HepG2 (cell line): ENCODE measurements at regions not wholly inside any gene's neighbourhood (a gene's known extent, or its start where the extent isn't known, plus 50 kb on each side); places are given as distances from the start of the nearest gene placed in this dataset.

Experiments
- CC2D1A ChIP-seq: sonication (generic); formaldehyde crosslinking; IDR thresholded peaks from 2 replicates; pipeline ENCODE4 v1.8.1; 2023; ENCODE audit warnings: mild to moderate bottlenecking, missing genetic modification reagents
- FOXJ3 ChIP-seq: sonication (generic); formaldehyde crosslinking; IDR thresholded peaks from 2 replicates; pipeline ENCODE4 v1.4.0; 2020; ENCODE audit warnings: missing genetic modification reagents, mild to moderate bottlenecking, borderline replicate concordance
- FOXK1 ChIP-seq: sonication (generic); formaldehyde crosslinking; IDR thresholded peaks from 2 replicates; pipeline ENCODE4 v1.4.0; 2020; ENCODE audit warnings: low read depth, missing genetic modification reagents, borderline replicate concordance
- GATA4 ChIP-seq: sonication (generic); IDR thresholded peaks from 2 replicates; pipeline ENCODE4 v1.6.1; 2016; ENCODE audit warnings: antibody characterized with exemption, low read depth, borderline replicate concordance
- MXD4 ChIP-seq: IDR thresholded peaks from 2 replicates; pipeline ENCODE4 v1.6.1; 2016; ENCODE audit warnings: mild to moderate bottlenecking, missing biosample characterization, missing genetic modification reagents
- NFE2L2 ChIP-seq: fragments of 150-350 bp; IDR thresholded peaks from 2 replicates; pipeline ENCODE4 v1.6.1; 2014; ENCODE audit warnings: low read length
- PPARG ChIP-seq: conservative IDR thresholded peaks from 2 replicates; pipeline ENCODE4 v1.6.1; 2016; ENCODE audit warnings: missing biosample characterization, missing genetic modification reagents
- REST ChIP-seq, 2 experiments: IDR thresholded peaks; 2 replicates each; pipeline ENCODE4 v1.6.1; 2011 to 2012; ENCODE audit warnings: low read length in 2 of 2, borderline replicate concordance in 1 of 2, low read depth in 1 of 2, mild to moderate bottlenecking in 1 of 2, moderate library complexity in 1 of 2
- RXRB ChIP-seq: IDR thresholded peaks from 2 replicates; pipeline ENCODE4 v1.6.1; 2016; ENCODE audit warnings: borderline replicate concordance, missing genetic modification reagents, missing compliant biosample characterization
- SOX13 ChIP-seq, 3 experiments: fragments of 450-650 bp in 1 of 3; sonication (generic) in 1 of 3; formaldehyde crosslinking in 1 of 3; IDR thresholded peaks in 2 of 3; conservative IDR thresholded peaks in 1 of 3; 2 replicates each; pipeline versions ENCODE4 v1.5.0 to v1.6.1; 2016 to 2020; ENCODE audit warnings: antibody characterized with exemption in 1 of 3, mild to moderate bottlenecking in 1 of 3, missing compliant biosample characterization in 1 of 3, missing genetic modification reagents in 1 of 3, moderate library complexity in 1 of 3
- TBX3 ChIP-seq: fragments of 450-650 bp; IDR thresholded peaks from 2 replicates; pipeline ENCODE4 v1.6.1; 2017; ENCODE audit warnings: antibody characterized with exemption, mild to moderate bottlenecking, inconsistent platforms, borderline replicate concordance
- TEAD3 ChIP-seq: optimal IDR thresholded peaks from 2 replicates; pipeline ENCODE3; 2016; ENCODE audit warnings: borderline replicate concordance
- THAP8 ChIP-seq: sonication (generic); formaldehyde crosslinking; IDR thresholded peaks from 2 replicates; pipeline ENCODE4 v1.5.1; 2020; ENCODE audit warnings: missing genetic modification reagents, mild to moderate bottlenecking, borderline replicate concordance
- ZMYM4 ChIP-seq: sonication (generic); formaldehyde crosslinking; IDR thresholded peaks from 2 replicates; pipeline ENCODE4 v1.8.1; 2023; ENCODE audit warnings: mild to moderate bottlenecking, missing genetic modification reagents
- ZNF207 ChIP-seq: fragments of 450-650 bp; IDR thresholded peaks from 2 replicates; pipeline ENCODE4 v1.6.1; 2016; ENCODE audit warnings: antibody characterized with exemption, borderline replicate concordance
- ZNF543 ChIP-seq: sonication (generic); formaldehyde crosslinking; IDR thresholded peaks from 2 replicates; pipeline ENCODE4 v1.4.0; 2020; ENCODE audit warnings: mild to moderate bottlenecking, missing genetic modification reagents
- ZNF75D ChIP-seq: sonication (generic); formaldehyde crosslinking; IDR thresholded peaks from 2 replicates; pipeline ENCODE4 v1.8.1; 2023; ENCODE audit warnings: missing genetic modification reagents, mild to moderate bottlenecking, borderline replicate concordance
- ZNF768 ChIP-seq: sonication (generic); formaldehyde crosslinking; IDR thresholded peaks from 2 replicates; pipeline ENCODE4 v1.4.0; 2020; ENCODE audit warnings: missing genetic modification reagents
- ZNF878 ChIP-seq: sonication (generic); formaldehyde crosslinking; IDR thresholded peaks from 2 replicates; pipeline ENCODE4 v1.8.1; 2023; ENCODE audit warnings: mild to moderate bottlenecking, missing genetic modification reagents, moderate library complexity
- TF ChIP-seq, protein P1 (sequence below): IDR thresholded peaks from 2 replicates; pipeline ENCODE4 v1.6.1; 2016; ENCODE audit warnings: low read depth, borderline replicate concordance
- TF ChIP-seq, protein P2 (sequence below): IDR thresholded peaks from 2 replicates; pipeline ENCODE4 v1.6.1; 2012; ENCODE audit warnings: low read depth, low read length, improper control_type of control experiment
- TF ChIP-seq, protein P3 (sequence below): sonication (generic); formaldehyde crosslinking; IDR thresholded peaks from 2 replicates; pipeline ENCODE4 v1.4.0; 2020; ENCODE audit warnings: mild to moderate bottlenecking, missing genetic modification reagents

GRCh38 chr10:30538086-30538485 is 91.5 kb downstream of the LYZL2 start (continued):
- peak; percentile 43; the same call in 1 of the 2 replicates for TF ChIP-seq GATA4
- no peak for TF ChIP-seq ZNF768 (CRISPR knock-in tag)
- no peak for TF ChIP-seq ZNF543
- TF ChIP-seq ZNF75D (CRISPR knock-in tag): no peak
- TF ChIP-seq, protein P1, sequence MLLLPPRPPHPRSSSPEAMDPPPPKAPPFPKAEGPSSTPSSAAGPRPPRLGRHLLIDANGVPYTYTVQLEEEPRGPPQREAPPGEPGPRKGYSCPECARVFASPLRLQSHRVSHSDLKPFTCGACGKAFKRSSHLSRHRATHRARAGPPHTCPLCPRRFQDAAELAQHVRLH (CRISPR knock-in tag): peak; percentile 24; the same call in 1 of the 2 replicates
- TF ChIP-seq PPARG (CRISPR knock-in tag): peak; percentile 91
- peak; percentile 87 for TF ChIP-seq RXRB (CRISPR knock-in tag)
- TF ChIP-seq REST (IDR thresholded peaks at IDR 0.05; ENCODE audit: borderline replicate concordance in 1 of 2, low read depth in 1 of 2, low read length in 2 of 2): no peak
- TF ChIP-seq, protein P2, sequence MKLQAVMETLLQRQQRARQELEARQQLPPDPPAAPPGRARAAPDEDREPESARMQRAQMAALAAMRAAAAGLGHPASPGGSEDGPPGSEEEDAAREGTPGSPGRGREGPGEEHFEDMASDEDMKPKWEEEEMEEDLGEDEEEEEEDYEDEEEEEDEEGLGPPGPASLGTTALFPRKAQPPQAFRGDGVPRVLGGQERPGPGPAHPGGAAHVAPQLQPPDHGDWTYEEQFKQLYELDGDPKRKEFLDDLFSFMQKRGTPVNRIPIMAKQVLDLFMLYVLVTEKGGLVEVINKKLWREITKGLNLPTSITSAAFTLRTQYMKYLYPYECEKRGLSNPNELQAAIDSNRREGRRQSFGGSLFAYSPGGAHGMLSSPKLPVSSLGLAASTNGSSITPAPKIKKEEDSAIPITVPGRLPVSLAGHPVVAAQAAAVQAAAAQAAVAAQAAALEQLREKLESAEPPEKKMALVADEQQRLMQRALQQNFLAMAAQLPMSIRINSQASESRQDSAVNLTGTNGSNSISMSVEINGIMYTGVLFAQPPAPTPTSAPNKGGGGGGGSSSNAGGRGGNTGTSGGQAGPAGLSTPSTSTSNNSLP: peak; percentile 72; the same call in 1 of the 2 replicates
- TF ChIP-seq CC2D1A: 0 out of 2 replicates have a peak, but pooled peaks have one; percentile 44
- TF ChIP-seq FOXJ3: peak; percentile 44; the same call in 1 of the 2 replicates
- no peak for TF ChIP-seq SOX13 (IDR thresholded peaks at IDR 0.05)
- peak in 1 of 2 experiments; percentile 87; a peak in 2 of 4 replicates for TF ChIP-seq SOX13 (CRISPR knock-in tag; conservative IDR thresholded peaks at IDR 0.05 in 1 of 2, IDR thresholded peaks at IDR 0.05 in 1 of 2)
- peak; percentile 91 for TF ChIP-seq TBX3
- TF ChIP-seq, protein P3, sequence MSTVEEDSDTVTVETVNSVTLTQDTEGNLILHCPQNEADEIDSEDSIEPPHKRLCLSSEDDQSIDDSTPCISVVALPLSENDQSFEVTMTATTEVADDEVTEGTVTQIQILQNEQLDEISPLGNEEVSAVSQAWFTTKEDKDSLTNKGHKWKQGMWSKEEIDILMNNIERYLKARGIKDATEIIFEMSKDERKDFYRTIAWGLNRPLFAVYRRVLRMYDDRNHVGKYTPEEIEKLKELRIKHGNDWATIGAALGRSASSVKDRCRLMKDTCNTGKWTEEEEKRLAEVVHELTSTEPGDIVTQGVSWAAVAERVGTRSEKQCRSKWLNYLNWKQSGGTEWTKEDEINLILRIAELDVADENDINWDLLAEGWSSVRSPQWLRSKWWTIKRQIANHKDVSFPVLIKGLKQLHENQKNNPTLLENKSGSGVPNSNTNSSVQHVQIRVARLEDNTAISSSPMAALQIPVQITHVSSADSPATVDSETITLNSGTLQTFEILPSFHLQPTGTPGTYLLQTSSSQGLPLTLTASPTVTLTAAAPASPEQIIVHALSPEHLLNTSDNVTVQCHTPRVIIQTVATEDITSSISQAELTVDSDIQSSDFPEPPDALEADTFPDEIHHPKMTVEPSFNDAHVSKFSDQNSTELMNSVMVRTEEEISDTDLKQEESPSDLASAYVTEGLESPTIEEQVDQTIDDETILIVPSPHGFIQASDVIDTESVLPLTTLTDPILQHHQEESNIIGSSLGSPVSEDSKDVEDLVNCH (CRISPR knock-in tag): no peak
- peak; percentile 34; the same call in 1 of the 2 replicates for TF ChIP-seq NFE2L2
- TF ChIP-seq THAP8: no peak
- peak; percentile 92 for TF ChIP-seq TEAD3 (CRISPR knock-in tag)
- no peak for TF ChIP-seq MXD4
- TF ChIP-seq ZNF878: peak; percentile 88; the same call in 1 of the 2 replicates
- TF ChIP-seq ZNF207: no peak
- TF ChIP-seq FOXK1 (CRISPR knock-in tag): peak; percentile 45; the same call in 1 of the 2 replicates
- TF ChIP-seq ZMYM4 (CRISPR knock-in tag): 0 out of 2 replicates have a peak, but pooled peaks have one; percentile 27
